ENCODE measurements at regions not wholly inside any gene's neighbourhood (a gene's known extent, or its start where the extent isn't known, plus 50 kb on each side); places are given as distances from the start of the nearest gene placed in this dataset.

- H3K27me3 Mint-ChIP-seq (ENCODE audit: unreplicated experiment) = peaks cover 13% of the 10 kb centered on the region
- CTCF ChIA-PET = interaction anchor here (0.7 kb wide), 2 partner anchors 894 to 951 kb away, joined by 3 to 7 read pairs; no protein-coding TSS in a partner anchor
Measured at GRCh38 chr2:104766683-104767082, 87.2 kb upstream of the POU3F3 start.

GRCh38 chr2:104768694-104769093 lies 85.2 kb upstream of the POU3F3 start:
- no peak for TF ChIP-seq CTCF (IDR thresholded peaks at IDR 0.05; ENCODE audit: unreplicated experiment)
- Mint-ChIP-seq H3K9me3 (ENCODE audit: low read depth, unreplicated experiment) (no peaks in the 10 kb centered on the region), H3K27me3 (ENCODE audit: unreplicated experiment) (peaks cover 3% of the 10 kb centered on the region), H3K4me1 (ENCODE audit: low read depth, unreplicated experiment) (no peaks in the 10 kb centered on the region), H3K36me3 (ENCODE audit: insufficient read depth, unreplicated experiment) (no peaks in the 10 kb centered on the region), H3K27ac (ENCODE audit: unreplicated experiment) (no peak overlapping the region), H3K4me3 (ENCODE audit: low read depth, unreplicated experiment) (no peak overlapping the region)
- no TSS peak for BruUV-seq (replicated peaks)
- CTCF ChIA-PET = no interaction called here
- intact Hi-C loops (cut with micrococcal nuclease; ENCODE audit: unreplicated experiment) = no loop called here
- DNase-seq = no peak

More at GRCh38 chr2:104766683-104767082, 87.2 kb upstream of the POU3F3 start:
- no peak overlapping the region for H3K27ac Mint-ChIP-seq (ENCODE audit: unreplicated experiment)
- H3K4me3 Mint-ChIP-seq (ENCODE audit: low read depth, unreplicated experiment) = no peak overlapping the region
- BruUV-seq (replicated peaks) = no TSS peak
- peaks cover 2% of the 10 kb centered on the region for H3K9me3 Mint-ChIP-seq (ENCODE audit: low read depth, unreplicated experiment)
- DNase-seq = no peak
- intact Hi-C loops (cut with micrococcal nuclease; ENCODE audit: unreplicated experiment) = no loop called here
- no peak for TF ChIP-seq CTCF (IDR thresholded peaks at IDR 0.05; ENCODE audit: unreplicated experiment)
- H3K36me3 Mint-ChIP-seq (ENCODE audit: insufficient read depth, unreplicated experiment) = no peaks in the 10 kb centered on the region
- no peaks in the 10 kb centered on the region for H3K4me1 Mint-ChIP-seq (ENCODE audit: low read depth, unreplicated experiment)

- H3K27ac Mint-ChIP-seq (ENCODE audit: unreplicated experiment) = no peak overlapping the region
- no peaks in the 10 kb centered on the region for H3K4me1 Mint-ChIP-seq (ENCODE audit: low read depth, unreplicated experiment)
- CTCF ChIA-PET = no interaction called here
- no peaks in the 10 kb centered on the region for H3K36me3 Mint-ChIP-seq (ENCODE audit: insufficient read depth, unreplicated experiment)
- BruUV-seq (replicated peaks) = no TSS peak
- H3K27me3 Mint-ChIP-seq (ENCODE audit: unreplicated experiment) = no peaks in the 10 kb centered on the region
- no peak for TF ChIP-seq CTCF (IDR thresholded peaks at IDR 0.05; ENCODE audit: unreplicated experiment)
- DNase-seq = no peak
- intact Hi-C loops (cut with micrococcal nuclease; ENCODE audit: unreplicated experiment) = no loop called here
- H3K4me3 Mint-ChIP-seq (ENCODE audit: low read depth, unreplicated experiment) = no peak overlapping the region
- no peaks in the 10 kb centered on the region for H3K9me3 Mint-ChIP-seq (ENCODE audit: low read depth, unreplicated experiment)
Measured at GRCh38 chr2:104769096-104769495, 84.8 kb upstream of the POU3F3 start.

- Mint-ChIP-seq H3K27me3 (ENCODE audit: unreplicated experiment) (no peaks in the 10 kb centered on the region), H3K4me1 (ENCODE audit: low read depth, unreplicated experiment) (no peaks in the 10 kb centered on the region), H3K4me3 (ENCODE audit: low read depth, unreplicated experiment) (no peak overlapping the region), H3K27ac (ENCODE audit: unreplicated experiment) (no peak overlapping the region), H3K36me3 (ENCODE audit: insufficient read depth, unreplicated experiment) (no peaks in the 10 kb centered on the region), H3K9me3 (ENCODE audit: low read depth, unreplicated experiment) (no peaks in the 10 kb centered on the region)
- BruUV-seq (replicated peaks) = no TSS peak
- CTCF ChIA-PET = no interaction called here
- intact Hi-C loops (cut with micrococcal nuclease; ENCODE audit: unreplicated experiment) = no loop called here
- no peak for TF ChIP-seq CTCF (IDR thresholded peaks at IDR 0.05; ENCODE audit: unreplicated experiment)
- DNase-seq = no peak
Measured at GRCh38 chr2:104772996-104773395, 80.9 kb upstream of the POU3F3 start.

Measured in Calu3 (cell line).